ENCODE measurements at regions not wholly inside any gene's neighbourhood (a gene's known extent, or its start where the extent isn't known, plus 50 kb on each side); places are given as distances from the start of the nearest gene placed in this dataset.

DNA sequence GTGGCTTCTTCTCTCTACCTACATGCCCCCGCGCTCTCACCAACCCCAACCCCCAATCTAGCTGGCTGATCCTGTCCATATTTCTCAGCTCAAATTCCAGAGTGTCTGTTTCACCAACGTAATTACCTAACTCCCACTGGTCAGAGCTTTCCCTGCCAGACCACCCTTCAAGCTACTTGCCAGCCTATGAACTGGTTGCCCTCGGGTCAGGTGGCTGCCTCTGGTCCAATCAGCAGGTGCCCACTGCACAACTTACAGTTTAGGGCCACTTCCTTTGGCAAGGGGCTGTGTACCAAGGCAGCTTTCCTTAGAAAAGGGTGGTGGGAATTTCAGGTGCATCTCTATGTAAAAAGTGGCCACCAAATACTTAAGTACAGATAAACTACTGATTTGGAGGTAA lies 92.2 kb upstream of the SLC30A5 start:
- intact Hi-C loops (cut with DNase I): no loop called here
- H3K4me3 ChIP-seq: no peak overlapping the region
- ATAC-seq (no peak), DNase-seq (no peak)
- H3K36me3 ChIP-seq (ENCODE audit: insufficient read depth in 1 of 2, low read depth in 1 of 2): no peaks in the 10 kb centered on the region
- WGBS, 3 donors: 77 to 81% (median 80%) methylated on average over 4 of the region's 4 CpGs
- no peaks in the 10 kb centered on the region for H3K9me3 ChIP-seq
- no peaks in the 10 kb centered on the region for H3K4me1 ChIP-seq
- no peak overlapping the region for H3K27ac ChIP-seq
- TF ChIP-seq, protein P1, sequence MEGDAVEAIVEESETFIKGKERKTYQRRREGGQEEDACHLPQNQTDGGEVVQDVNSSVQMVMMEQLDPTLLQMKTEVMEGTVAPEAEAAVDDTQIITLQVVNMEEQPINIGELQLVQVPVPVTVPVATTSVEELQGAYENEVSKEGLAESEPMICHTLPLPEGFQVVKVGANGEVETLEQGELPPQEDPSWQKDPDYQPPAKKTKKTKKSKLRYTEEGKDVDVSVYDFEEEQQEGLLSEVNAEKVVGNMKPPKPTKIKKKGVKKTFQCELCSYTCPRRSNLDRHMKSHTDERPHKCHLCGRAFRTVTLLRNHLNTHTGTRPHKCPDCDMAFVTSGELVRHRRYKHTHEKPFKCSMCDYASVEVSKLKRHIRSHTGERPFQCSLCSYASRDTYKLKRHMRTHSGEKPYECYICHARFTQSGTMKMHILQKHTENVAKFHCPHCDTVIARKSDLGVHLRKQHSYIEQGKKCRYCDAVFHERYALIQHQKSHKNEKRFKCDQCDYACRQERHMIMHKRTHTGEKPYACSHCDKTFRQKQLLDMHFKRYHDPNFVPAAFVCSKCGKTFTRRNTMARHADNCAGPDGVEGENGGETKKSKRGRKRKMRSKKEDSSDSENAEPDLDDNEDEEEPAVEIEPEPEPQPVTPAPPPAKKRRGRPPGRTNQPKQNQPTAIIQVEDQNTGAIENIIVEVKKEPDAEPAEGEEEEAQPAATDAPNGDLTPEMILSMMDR (IDR thresholded peaks at IDR 0.05): no peak
- H3K27me3 ChIP-seq (ENCODE audit: insufficient read depth in 3 of 3, low read length in 2 of 3): peaks cover 0 to 4% (median 0%) of the 10 kb centered on the region in 3 donors

DNA sequence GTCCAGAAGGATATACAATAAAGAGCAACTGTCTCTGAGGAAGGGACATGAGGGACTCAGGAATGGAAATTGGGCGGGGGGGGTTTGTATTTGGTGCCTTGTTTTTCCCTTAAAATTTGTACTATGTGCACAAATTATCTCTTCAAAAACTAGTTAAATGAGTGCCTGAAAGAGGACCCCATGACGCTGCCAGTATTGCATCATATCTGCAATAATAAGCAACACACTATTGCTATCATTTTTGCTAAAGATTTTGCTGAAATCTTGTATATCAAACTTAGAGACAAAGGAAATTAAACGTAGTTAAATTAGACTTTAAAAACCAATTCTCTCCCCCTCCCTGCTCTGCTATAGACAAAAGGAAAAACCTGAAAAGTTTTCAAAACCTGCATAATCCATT lies 89.7 kb upstream of the SLC30A5 start:
- no peaks in the 10 kb centered on the region for H3K9me3 ChIP-seq
- DNase-seq: no peak
- TF ChIP-seq, protein P1 (IDR thresholded peaks at IDR 0.05): no peak
- intact Hi-C loops (cut with DNase I): no loop called here
- no peaks in the 10 kb centered on the region for H3K27me3 ChIP-seq (ENCODE audit: insufficient read depth in 3 of 3, low read length in 2 of 3)
- no peaks in the 10 kb centered on the region for H3K4me1 ChIP-seq
- WGBS, 3 donors: 76 to 85% (median 76%) methylated on average over 3 of the region's 3 CpGs
- H3K27ac ChIP-seq: no peak overlapping the region
- no peak for ATAC-seq
- no peaks in the 10 kb centered on the region for H3K36me3 ChIP-seq (ENCODE audit: insufficient read depth in 1 of 2, low read depth in 1 of 2)
- H3K4me3 ChIP-seq: no peak overlapping the region

DNA sequence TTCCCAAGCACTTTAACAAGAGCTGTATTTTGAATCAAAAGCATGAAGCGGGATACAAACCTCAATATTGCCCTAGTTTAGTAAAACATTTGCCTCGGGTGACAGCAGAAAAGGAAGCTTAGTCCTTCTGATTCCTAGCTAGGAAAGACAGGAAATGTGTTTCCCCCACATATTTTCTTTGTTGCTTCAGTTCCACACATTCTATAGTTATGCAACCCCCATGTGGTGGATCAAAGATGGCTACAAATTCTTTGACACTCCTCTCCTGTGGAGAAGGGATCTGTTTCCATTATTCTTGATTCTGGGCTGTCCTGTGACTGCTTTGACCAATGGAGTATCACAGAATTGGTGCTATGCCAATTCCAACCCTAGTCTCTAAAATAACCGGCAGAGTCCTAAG lies 89.1 kb upstream of the SLC30A5 start:
- H3K36me3 ChIP-seq (ENCODE audit: insufficient read depth in 1 of 2, low read depth in 1 of 2): no peaks in the 10 kb centered on the region
- ATAC-seq: no peak
- DNase-seq: no peak
- TF ChIP-seq, protein P1 (IDR thresholded peaks at IDR 0.05): no peak
- H3K27ac ChIP-seq: no peak overlapping the region
- no peaks in the 10 kb centered on the region for H3K9me3 ChIP-seq
- no peak overlapping the region for H3K4me3 ChIP-seq
- WGBS, 3 donors: 74 to 78% (median 76%) methylated on average over 3 of the region's 3 CpGs
- intact Hi-C loops (cut with DNase I): loop anchor here in 1 of 2 donors (5.0 kb wide), 1 partner anchor 717 kb away; no protein-coding TSS in a partner anchor
- H3K4me1 ChIP-seq: no peaks in the 10 kb centered on the region
- no peaks in the 10 kb centered on the region for H3K27me3 ChIP-seq (ENCODE audit: insufficient read depth in 3 of 3, low read length in 2 of 3)

GRCh38 chr5:69006030-69006429 lies 87.8 kb upstream of the SLC30A5 start:
- intact Hi-C loops (cut with DNase I): loop anchor here in 1 of 2 donors (5.0 kb wide), 1 partner anchor 719 kb away; no protein-coding TSS in a partner anchor

More at GRCh38 chr5:69006030-69006429, 87.8 kb upstream of the SLC30A5 start:
- H3K27me3 ChIP-seq (ENCODE audit: insufficient read depth in 3 of 3, low read length in 2 of 3): no peaks in the 10 kb centered on the region
- TF ChIP-seq, protein P1 (IDR thresholded peaks at IDR 0.05): no peak
- DNase-seq: no peak
- 63 to 67% (median 65%) methylated on average over 2 of the region's 2 CpGs for WGBS, 3 donors
- no peak overlapping the region for H3K27ac ChIP-seq
- no peak for ATAC-seq
- H3K4me3 ChIP-seq: no peak overlapping the region
- no peaks in the 10 kb centered on the region for H3K4me1 ChIP-seq
- no peaks in the 10 kb centered on the region for H3K9me3 ChIP-seq
- H3K36me3 ChIP-seq (ENCODE audit: insufficient read depth in 1 of 2, low read depth in 1 of 2): no peaks in the 10 kb centered on the region
